HK-2 (cell line): ENCODE measurements at regions not wholly inside any gene's neighbourhood (a gene's known extent, or its start where the extent isn't known, plus 50 kb on each side); places are given as distances from the start of the nearest gene placed in this dataset.
A peak's percentile ranks its signal among the peaks of the same experiment; 100 is the strongest.

Experiments used
- DNase-seq: peaks from one replicate; pipeline ENCODE4 v3.0.0-alpha.2; 2018; ENCODE audit not compliant: unreplicated experiment

DNA sequence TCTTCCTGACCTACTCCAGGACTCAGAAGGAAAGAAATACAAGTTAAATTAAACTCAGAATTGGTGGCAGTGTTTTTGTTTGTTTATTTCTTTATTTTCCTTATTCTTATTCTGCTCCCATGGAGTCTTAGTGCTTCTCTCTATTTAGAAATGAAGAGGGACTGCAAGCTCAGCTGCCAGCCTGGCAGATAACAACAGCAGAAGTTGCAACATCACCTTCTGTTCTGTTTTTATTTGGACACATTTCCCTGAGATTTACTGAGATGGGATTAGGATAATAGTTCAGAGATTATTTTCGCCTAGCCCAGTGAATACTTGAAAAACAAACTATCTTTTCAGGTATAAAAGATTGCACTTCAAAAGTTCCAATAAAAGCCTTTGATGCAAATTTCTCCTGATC lies 70.4 kb upstream of the DTNA start:
- DNase-seq, result no peak

DNA sequence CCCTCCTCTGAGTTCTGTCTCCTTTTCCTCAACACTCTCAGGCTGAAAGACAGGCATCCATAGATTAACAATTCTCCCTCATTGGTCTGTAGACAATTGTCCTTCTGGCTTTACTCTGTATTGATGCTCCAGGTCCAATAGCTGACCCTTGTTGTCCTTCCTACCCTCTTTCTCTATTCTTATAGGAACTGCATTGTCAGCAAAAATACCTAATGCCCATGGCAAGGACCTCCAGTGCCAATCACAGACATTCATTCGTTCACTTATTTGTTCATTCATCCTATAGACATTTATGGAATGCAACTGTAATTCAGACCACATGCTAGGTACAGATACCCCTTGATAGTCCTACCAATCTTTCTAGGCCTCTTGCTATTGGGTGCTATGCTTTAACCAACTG lies 69.8 kb upstream of the DTNA start:
- no peak for DNase-seq

DNA sequence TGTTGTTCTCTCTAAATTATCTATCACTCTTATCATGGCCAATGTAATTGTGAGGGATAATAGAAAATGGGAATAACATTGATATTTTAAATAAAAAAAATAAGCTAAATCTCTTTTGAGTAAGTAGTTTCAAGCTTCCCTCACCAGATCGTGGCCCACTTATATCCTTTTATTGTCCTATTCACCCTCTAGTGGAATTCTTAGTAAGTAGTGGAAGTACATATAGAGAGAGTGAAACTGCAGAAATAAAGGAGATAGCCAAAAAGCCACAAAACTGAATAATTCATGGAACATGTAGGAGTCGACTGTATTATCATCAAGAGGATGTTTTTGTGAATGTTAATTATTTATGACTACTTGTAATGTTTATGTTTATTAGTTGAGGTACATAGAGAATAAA lies 66.1 kb upstream of the DTNA start:
- no peak for DNase-seq

DNA sequence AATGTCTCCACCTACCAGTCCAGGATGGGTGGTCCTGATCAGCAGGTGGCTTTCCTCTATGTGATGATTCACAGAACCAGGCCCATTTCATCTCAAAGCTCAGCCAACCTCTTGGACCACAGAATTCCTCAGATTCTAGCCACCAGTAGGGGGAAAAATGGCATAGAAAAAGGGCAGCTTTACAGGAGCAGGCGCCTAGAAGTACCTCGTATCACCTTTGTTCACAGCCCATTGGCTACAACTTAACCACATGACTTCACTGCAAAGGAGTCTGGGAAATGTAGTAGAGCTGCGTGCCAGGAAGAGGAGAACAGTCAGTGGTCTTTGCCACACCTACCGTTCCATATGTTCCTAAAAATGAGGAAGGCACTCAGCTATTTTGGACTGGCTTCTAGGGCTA lies 62.8 kb upstream of the DTNA start:
- no peak for DNase-seq

DNA sequence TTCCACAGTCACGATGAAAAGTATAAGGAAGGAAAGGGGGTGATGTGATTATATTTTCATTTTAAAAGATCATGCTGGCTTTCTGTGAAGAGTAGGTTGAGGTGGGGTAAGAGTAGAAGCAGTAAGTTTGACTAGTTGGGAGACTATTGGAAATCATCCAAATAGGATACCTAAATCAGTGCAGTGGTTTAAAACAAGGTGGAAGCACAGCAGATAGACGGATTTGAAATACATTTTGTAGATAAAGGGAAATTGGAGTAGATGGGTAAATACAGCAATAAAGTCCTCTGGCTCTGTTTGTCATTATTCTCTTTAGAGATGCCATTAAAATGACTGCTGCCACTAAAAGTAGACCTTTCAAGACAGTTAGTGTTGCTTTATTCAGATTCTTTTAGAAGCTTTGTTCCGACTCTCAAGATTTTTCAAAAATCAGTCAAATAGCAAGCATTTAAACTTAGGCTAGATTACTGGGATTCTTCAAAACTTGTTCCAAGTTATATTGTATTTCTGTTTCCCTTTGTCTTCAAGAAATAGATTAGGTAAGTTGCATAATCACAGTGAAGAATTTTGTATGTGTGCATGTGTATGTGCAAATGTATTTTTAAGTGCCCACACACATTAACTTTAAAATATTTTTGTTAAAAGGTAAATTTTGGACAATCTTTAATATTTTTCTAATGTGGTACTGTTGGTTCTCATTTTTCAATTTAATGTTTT lies 61.7 kb upstream of the DTNA start:
- no peak for DNase-seq

DNA sequence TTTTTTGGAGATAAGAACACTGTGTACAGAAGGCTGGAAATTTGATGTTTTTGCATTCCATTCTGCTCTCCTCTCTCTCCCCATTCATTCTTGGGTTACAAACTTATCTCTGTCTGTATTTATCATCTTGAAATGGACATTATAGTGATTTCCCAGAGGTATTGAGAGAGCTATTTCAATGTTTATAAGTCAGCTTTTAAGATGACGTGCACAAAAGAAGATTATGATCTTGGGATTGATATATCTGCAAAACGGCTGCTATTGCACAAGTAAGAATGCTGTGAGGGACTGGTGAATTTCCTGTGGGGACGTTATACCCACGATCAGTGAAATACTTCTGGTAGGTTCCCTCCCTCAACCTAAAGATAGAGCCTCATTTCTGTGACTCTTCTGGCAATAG lies 61.0 kb upstream of the DTNA start:
- no peak for DNase-seq

DNA sequence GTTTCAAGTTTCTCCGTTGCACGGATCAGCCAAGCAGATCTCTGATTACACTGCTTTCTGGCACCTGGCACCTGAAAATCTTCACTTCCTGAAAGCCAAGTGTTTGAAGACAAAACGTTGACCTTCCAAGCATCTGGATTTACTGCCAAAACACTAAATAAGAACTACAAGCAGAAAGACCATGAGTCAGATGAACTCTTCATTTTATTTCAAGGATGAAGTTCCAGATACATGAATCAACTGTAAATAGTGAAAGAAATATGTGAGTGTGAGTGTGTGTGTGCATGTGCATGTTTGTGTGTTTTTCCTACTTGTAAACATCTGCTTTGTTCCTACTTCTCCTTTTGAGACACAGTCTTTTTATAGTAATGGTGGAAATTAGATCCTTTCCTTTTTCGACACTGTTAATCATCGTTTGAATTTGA lies 60.0 kb upstream of the DTNA start:
- DNase-seq, result no peak

DNA sequence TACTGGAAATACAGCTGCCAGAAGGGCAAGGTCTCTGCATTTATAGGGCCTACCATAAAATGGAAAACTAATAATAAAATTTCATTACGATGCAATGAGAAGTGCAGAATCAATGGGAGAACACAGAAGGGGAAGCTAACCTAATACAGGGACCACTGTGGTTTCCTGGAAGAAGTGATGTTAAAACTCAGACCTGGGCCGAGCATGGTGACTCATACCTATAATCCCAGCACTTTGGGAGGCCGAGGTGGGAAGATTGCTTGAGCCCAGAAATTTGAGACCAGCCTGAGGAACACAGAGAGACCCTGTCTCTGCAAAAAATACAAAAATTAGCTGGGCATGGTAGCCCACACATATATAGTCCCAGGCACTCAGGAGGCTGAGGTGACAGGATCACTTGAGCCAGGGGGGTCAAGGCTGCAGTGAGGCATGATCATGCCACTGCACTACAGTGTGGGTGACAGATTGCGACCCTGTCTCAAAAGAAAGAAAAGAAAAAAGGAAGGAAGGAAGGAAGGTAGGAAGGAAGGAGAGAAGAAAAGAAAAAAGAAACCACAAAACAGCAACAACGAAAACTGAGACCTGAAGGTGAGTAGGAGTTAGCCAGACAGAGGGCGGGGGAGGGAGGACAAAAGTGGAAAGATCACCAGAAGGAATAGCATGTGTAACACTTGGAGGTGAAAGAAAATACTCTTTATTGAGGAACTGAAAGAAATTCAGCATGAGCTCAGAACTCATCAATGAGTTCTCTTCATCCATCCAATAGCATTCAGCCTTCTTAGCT lies 58.3 kb upstream of the DTNA start:
- DNase-seq, result no peak

DNA sequence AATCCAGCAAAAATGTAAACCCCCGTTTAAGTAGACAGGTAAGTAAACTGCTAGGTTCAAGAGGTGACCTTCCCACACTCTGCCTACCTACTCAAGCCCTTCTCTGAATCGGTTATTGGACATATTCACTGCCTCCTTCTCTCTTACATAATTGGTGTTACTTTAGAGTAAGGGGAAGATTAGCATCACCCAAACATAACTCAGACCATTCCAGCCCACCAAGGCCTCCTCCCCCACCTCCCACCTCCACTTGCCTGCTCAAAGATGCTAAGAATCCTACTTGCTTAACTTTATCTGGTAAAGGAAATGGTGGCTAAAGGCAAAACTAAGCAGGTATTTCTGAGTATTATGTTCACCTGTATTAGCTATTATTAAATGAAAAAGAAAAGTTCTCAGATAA lies 55.0 kb upstream of the DTNA start:
- DNase-seq, result no peak

DNA sequence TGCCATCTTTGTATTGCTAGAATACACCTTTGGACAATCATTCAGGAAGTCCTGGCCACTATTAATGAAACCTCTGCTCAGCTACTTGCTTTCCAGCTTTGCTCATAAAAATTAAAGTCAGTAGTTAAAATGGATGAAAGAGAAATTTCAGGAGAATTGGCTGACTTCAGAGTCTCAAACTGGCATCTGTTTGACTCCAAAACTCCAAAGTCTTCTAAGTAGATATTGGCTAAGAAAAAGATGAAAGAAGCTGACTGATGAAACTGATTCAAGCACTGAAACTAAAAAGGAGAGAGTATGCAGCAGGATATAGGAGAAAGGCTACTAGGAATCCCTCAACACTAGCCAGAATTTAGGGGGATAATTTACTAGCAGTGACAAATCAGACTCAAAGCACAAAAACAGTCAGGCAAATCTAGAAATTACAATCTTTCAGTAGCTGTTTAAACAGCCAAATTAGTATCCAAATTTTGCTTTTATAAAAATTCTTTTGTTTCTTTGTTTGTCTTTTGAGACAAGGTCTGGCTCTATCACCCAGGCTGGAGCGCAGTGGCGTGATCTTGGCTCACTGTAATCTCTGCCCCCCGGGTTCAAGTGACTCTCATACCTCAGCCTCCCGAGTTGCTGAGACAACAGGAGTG lies 52.1 kb upstream of the DTNA start:
- DNase-seq, result no peak

DNA sequence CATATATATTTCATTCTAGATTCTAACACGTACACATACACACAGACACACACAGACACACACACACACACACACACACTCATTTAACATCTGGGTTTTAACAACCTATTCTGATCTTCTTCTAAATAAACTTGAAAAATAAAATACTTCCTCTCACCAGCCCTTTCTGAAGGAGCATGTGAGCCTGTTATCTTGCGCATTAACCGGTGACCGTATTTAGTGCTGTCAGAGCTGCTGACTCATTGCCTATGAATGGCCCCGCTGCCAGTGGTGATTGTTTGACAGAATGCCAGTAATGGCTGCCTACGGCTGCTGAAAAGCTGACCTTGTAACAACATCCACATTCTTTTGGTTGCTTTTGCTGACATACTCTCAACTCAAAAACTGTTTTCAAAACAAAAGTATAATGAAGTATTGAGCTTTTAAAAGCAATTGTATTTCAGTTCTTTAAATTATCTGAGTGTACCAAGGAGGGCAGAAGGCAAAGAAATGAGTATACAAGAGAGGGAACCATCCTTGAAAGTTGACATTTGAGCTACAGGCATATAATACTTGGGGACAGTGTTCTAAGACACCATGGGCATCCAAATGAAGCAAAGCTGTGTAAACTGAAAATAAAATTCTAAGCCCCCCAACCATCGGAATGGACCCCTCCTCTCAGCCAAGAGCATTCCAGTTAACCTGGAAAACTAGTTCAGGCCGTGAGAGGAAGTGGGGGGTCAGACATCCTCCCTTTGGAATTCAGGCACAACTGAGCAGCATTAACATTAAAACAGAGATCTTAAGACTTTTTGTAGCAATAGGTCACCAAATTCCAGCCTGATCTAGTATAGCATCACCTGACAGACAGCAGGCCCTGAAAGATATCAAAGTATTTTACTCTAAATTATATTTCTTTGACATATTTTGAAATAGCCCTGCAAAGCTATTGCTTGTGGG lies 50.2 kb upstream of the DTNA start:
- DNase-seq, result peak; percentile 72
